ENCODE measurements at regions not wholly inside any gene's neighbourhood (a gene's known extent, or its start where the extent isn't known, plus 50 kb on each side); places are given as distances from the start of the nearest gene placed in this dataset.
"Not testable (repeated sequence)": the region's sequence is repeated elsewhere in the genome, so short reads cannot be mapped to it uniquely, and the experiment has no call there.

GRCh38 chr18:22704586-22704918, 228.6 kb upstream of the RBBP8 start:
- DNase-seq = no peak

- DNase-seq = no peak
Observed at GRCh38 chr18:22705328-22705727, 227.8 kb upstream of the RBBP8 start.

- DNase-seq = not testable (repeated sequence)
Observed at GRCh38 chr18:22706025-22706424, 227.1 kb upstream of the RBBP8 start.

- DNase-seq = no peak
Observed at GRCh38 chr18:22709288-22710060, 223.7 kb upstream of the RBBP8 start.

GRCh38 chr18:22710673-22711191, 222.4 kb upstream of the RBBP8 start:
- no peak for DNase-seq

GRCh38 chr18:22711192-22711685, 221.9 kb upstream of the RBBP8 start:
- no peak for DNase-seq

- DNase-seq = no peak
Observed at GRCh38 chr18:22713511-22713910, 219.6 kb upstream of the RBBP8 start.

GRCh38 chr18:22717536-22717935, 215.6 kb upstream of the RBBP8 start:
- not testable (repeated sequence) for DNase-seq

DNA sequence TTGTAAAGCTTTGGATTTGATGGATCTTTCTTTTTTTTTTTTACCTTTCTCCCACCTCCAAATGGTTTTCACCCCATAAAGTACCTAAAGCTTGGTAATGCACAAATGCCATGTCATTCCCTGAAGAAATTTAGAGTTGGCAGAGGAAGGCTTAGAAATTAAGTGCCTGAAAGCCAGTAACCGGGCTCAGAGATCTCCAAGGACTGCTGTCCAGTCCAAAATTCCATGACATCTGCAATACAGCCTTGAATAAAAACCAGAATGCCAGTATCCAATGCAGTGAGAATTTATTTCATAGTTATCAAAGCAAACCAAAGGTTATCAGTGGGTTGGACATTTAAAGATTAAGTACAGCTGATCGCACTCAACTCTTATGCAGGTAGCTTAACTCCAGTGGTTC, 209.9 kb upstream of the RBBP8 start:
- no peak for DNase-seq

- DNase-seq = no peak
Observed at GRCh38 chr18:22723773-22724172, 209.4 kb upstream of the RBBP8 start.

GRCh38 chr18:22726469-22726868, 206.7 kb upstream of the RBBP8 start:
- no peak for DNase-seq

- DNase-seq = no peak
Observed at GRCh38 chr18:22728016-22728415, 205.1 kb upstream of the RBBP8 start.

DNA sequence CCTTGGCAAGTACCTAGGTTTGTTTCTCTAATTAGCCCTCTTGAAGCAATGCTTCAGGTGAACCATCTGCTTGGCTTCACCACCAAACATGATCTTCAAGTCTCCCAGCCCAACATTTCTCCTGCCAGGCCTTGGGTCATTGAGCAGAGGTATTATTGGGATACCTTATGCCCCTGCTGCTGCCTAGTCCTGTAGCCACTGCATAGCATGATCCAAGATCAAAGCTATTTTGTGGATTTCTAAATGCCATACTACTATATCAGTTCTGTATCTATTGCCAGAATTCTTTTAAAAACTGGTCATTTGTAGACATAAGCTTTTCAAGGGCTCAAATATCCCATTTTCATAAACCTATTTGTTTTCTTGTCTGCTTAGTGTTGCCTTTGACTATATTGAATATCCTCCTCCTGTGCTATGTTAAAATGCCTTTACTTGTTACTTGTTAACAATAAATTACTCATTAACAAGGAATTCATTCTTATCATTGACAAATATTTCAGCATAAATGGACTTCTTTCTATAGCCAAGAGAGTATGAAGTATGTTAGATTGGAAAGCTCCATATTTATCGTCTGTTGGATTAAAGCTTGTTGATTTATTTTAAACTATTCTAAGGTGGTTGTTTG, 204.5 kb upstream of the RBBP8 start:
- DNase-seq = no peak

- no peak for DNase-seq
Observed at GRCh38 chr18:22731398-22731797, 201.7 kb upstream of the RBBP8 start.

DNA sequence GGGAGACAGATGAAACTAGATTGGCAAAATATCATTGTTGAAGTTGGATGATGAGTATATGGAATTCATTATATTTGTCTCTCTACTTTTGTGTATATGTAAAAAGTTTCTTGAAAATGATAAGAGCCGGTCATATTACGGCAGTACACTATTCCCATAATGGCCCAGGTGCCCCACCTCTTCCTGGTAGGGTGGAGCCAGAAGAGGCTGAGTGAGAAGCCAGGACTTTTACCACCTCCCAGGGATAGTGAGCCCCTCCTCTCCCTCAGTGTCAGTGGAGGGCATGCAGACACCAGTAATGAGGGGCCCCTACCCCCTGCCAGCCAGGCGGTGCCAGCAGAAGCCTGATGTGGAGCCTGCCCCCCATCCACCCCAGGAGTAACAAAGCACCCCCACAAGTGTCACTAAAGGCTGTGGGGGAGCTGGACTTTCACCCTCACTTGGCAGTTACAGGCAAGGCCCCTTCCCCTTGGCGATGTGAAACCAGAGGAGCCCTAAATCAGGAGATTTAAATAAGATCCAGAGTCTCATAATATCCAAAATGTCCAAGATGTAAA, 198.9 kb upstream of the RBBP8 start:
- no peak for DNase-seq

DNA sequence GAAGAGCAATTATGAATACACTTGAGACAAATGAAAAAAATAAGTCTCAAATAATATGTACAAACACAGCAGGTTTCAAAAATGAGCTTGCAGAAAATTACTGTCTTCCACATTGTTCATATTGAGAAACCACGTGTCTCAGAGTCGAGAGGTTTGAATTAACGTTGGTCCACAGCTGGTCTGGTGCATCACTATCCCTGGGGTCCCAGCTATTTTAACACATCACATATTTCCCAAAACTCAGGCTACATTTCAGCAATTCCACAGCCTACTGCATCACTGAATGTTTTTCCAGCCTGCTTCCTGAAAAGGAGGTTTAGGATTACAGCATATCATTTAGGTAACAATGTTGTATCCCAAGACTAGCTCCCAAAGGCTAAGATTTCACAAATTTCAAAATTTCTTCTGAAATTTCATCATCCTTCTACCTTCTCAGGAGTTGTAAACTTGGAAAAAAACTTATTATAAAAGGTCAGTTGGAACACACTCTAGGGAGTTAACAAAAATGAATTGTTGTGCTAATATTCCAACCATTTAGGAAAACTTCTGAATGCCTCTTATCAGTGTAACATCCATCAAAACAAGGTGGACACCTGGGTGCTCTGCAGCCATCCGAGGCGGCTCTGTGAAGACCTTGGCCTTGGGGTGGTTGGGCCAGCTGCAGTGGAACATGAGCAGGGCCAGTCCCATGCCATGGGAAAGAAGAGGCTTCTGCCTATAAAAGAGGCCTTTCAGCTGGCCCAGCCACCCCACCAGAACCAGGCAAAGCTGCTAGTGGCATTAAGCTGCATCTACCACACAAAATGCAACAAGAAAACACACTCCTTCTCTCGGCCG, 198.1 kb upstream of the RBBP8 start:
- no peak for DNase-seq

DNA sequence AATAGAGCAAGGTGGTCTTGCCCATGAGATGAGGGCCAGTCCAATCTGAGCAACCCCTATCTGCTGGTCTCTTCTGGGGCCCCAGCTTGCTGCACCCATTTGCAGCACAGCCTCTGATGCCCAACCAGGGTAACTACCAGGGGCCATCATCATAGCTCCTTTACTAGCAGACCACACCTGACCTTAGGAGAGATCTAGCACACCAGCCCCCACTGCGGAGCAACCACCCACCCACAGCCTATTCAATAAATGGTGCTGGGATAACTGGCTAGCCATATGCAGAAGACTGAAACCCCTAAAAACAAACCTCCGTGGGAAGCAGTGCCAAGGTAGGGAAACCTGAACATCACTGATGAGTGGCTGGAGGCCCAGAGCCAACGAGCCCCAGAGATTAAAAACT, 196.1 kb upstream of the RBBP8 start:
- DNase-seq = no peak

GRCh38 chr18:22739061-22739642, 194.0 kb upstream of the RBBP8 start:
- DNase-seq = no peak

DNA sequence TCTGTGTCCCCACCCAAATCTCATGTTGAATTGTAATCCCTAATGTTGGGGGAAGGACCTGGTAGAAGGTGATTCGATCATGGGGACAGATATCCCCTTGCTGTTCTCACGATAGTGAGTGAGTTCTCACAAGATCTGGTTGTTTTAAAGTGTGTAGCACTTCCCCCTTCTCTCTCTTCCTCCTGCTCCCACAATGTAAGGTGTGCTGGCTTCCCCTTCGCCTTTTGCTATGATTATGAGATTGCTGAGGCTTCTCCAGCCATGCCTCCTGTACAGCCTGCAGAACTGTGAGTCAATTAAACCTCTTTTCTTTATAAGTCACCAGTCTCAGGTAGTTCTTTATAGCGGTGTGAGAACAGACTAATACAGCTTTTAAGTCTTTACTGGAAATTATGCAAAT, 193.3 kb upstream of the RBBP8 start:
- DNase-seq = no peak

DNA sequence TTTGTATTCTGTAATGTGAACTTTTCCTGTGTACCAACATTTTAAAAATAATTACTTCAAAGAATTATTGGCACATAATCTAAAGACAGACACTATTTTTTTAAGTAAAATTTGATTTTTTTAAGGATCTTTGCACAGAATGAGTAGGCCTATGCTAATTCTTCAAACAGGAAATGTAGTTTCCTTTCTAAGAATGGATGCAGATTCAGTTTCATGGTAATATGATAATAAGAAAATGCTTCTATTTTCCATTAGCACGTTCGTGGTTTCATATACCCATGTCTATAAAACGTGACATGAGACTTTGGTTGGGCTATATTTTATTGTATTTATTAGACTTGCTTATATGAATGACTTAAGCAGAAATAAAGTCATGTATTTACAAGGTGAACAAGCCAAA, 191.8 kb upstream of the RBBP8 start:
- DNase-seq = no peak

DNA sequence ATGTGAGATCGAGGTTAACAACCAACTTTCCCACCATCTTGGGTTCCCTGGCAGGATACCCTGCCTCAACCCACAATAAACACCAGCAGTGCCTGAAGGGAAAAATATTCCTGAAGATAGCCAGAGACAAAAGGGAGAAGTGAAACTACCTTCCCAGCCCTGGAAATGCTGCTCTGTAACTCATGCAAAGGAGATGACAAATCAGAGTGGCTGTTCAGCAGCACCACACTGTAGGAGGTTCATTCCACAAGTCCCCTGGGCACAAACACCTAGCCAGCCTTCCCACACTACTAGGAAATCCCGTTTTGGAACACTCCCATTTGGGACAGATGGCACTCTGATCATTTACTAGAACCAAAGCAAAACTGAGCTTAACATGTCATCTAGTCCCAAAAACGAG, 190.7 kb upstream of the RBBP8 start:
- no peak for DNase-seq

DNA sequence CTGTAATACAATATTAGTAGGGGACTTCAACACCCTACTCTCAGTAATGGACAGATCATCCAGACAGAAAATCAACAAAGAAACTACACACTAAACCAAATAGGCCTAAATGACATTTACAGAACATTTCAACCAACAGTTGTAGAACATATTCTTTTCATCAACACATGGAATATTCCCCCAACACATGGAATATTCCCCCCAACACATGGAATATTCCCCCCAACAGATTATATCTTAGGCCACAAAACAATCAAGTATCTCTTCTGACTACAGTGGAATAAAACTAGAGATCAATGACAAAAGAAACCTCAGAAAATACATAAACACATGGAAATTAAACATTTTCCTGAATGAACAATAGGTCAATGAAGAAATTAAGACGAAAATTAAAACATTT, 187.2 kb upstream of the RBBP8 start:
- no peak for DNase-seq

DNA sequence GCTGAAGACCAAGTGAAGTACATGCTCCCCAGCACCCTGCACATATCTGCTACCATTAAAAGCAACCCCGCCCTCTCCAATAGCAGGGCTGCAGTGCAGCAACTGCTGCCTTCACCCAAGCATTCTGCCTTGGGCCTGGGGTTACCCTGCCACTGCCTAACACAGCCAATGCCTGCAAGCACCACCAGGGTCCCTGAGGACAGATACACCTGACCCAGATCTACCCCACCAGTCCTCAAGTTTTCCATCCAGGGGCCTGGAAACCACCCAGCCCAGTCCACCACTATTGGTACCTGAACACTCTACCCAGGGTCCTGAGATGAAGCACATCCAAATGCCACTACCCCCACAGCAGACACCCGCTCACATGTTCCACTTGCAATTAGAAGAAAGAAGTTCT, 181.1 kb upstream of the RBBP8 start:
- DNase-seq = no peak
